ENCODE measurements at regions not wholly inside any gene's neighbourhood (a gene's known extent, or its start where the extent isn't known, plus 50 kb on each side); places are given as distances from the start of the nearest gene placed in this dataset.

GRCh38 chr4:161010227-161010626 is 1153.6 kb downstream of the FSTL5 start:
- DNase-seq (ENCODE audit: low spot score) = no peak
